Stimulated activated CD4-positive, alpha-beta T cell treated with anti-CD3 and anti-CD28 coated beads, Interleukin-12 subunit alpha, Interleukin-12 subunit beta, amount 100 ng/mL, for 24 hours (primary cell): ENCODE measurements at regions not wholly inside any gene's neighbourhood (a gene's known extent, or its start where the extent isn't known, plus 50 kb on each side); places are given as distances from the start of the nearest gene placed in this dataset.

Source experiments
- DNase-seq, 2 experiments: peaks; one replicate each; pipeline ENCODE4 v3.0.0-alpha.2; 2020; ENCODE audit warnings: low read depth in 2 of 2

DNA sequence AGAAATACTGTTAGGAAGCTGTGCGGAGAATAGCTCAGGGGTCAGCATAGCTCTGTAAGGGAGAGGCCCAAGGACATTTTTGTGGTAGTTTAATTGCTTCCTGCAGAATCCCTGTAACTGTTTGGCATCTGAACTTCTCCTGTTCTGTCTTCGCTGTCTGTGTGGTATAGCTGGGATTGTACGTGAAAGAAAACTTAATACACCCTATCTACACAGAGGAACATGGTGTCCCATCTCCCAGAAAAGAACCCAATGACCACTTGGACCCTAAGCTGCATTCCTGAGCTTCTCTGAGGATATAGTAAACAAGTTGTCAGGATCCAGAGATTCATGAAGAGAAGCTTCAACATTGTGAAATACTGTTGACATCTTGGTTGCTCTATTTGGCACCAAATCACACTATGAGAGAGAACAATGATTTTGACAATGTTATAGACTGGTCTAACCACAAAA is 81.3 kb downstream of the CDC42EP3 start:
- no peak for DNase-seq
